GM12873 (cell line): ENCODE measurements at regions not wholly inside any gene's neighbourhood (a gene's known extent, or its start where the extent isn't known, plus 50 kb on each side); places are given as distances from the start of the nearest gene placed in this dataset.

ENCODE experiments used
- TF ChIP-seq, protein P1 (sequence below): IDR thresholded peaks from 2 replicates; pipeline ENCODE4 v1.5.1; 2012; ENCODE audit warnings: low read depth, mild to moderate bottlenecking, moderate library complexity, low read length, control low read depth; ENCODE audit not compliant: insufficient read depth; ENCODE audit errors: missing control alignments

DNA sequence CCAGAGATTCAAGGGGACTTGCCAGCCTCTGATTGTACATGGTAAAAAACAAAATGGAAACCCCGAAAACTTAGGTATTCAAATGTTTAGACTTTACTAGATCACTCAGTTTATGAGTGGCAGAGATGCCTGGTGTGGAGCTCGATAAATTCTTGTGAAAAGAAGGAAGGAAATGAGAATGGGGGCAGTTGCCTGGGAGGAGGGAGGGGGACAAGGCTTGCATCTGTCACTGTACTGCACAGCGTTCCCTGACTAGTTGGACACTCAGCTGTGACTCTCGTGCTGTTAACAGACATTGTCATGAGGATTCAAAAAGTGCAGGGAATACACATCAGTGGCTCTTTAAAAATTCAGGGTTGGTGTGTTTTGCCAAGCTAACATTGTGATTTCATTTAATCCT, 232.9 kb downstream of the ZIC5 start:
- TF ChIP-seq, protein P1, sequence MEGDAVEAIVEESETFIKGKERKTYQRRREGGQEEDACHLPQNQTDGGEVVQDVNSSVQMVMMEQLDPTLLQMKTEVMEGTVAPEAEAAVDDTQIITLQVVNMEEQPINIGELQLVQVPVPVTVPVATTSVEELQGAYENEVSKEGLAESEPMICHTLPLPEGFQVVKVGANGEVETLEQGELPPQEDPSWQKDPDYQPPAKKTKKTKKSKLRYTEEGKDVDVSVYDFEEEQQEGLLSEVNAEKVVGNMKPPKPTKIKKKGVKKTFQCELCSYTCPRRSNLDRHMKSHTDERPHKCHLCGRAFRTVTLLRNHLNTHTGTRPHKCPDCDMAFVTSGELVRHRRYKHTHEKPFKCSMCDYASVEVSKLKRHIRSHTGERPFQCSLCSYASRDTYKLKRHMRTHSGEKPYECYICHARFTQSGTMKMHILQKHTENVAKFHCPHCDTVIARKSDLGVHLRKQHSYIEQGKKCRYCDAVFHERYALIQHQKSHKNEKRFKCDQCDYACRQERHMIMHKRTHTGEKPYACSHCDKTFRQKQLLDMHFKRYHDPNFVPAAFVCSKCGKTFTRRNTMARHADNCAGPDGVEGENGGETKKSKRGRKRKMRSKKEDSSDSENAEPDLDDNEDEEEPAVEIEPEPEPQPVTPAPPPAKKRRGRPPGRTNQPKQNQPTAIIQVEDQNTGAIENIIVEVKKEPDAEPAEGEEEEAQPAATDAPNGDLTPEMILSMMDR = no peak

DNA sequence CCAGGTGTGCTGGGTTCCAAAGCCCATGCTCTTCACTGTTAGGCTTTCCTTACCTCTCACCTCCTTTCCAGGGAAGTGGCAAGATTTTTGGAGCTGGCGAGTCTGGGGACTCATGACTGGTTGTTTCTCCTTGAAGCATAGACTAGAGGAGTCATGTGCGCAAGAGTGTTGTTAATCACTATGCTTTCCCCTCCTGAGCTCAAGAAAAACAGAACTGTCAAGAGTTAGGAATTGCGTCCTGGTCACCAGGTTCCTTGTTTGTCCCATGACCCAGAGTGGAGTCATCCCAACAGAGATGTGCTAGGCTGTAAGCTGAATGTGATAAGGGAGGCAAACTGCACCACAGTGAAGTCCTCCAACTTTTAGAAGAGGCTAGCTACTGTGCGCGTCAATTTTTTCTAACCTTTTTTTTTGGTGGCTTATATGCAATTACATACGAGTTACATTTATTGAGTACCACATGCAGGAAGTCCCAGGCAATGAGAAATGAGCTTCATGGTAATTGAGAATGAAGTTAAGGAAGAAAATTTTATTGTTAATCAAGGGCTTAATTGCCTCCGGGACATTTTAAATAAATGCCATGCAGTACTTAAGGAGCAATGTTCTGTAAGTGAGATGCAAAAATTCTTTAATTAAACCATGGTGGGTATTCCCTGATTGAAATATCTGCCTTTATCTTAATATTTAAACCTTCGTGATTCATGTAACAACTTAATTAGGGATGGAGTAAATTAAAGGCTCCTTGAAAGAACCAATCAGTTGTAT, 233.9 kb downstream of the ZIC5 start:
- TF ChIP-seq, protein P1 = no peak

DNA sequence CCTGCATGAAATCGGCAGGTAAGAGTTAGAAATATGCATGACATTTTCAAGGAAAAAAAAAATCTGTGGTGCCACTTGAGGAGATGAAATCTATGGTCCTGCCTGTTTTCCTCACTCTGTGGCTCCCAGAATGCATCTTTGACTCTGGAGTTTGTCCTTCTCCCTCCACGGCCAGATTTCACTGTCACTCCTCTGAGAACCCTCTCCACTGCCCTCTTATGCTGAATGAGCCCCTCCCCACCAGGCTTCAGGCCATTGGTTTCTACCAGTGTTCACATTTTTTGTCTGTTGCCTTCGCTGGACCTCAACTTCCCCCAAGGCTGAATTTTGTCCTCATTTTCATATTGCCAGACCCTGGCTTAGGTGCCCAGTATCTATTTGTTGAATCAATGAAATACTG, 235.0 kb downstream of the ZIC5 start:
- TF ChIP-seq, protein P1 = no peak

DNA sequence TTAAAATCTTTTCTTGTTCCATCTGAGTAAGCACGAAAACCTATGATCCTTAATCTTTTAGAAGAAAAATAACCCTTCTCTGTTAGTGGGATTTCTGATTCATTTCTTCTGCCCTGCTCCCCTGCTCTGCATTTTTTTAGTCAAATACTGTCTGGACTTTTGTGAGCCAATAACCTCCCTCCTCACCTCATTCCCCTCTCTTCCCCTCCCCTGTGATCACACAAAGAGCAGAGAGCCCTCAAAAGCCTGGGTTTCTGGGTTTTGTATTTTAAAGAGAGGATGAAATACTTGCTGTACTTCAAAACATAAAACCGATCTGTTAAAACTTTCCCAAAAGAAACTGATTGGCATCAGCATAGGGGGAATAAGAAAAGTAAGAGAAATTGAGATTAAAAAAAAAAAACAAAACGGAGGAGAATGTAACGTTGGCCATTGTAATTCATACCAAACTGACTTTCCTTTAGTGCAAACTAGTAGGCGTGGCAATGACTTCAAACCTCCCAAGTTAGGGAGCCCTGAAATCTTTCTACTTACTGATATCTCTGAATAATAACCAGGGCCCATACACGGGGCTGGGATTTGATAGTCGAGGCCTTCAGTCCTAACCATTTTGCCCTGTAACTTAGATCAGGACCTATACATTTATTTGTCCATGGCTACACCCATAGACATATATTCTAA, 232.9 kb downstream of the TM9SF2 start:
- TF ChIP-seq, protein P1 = no peak

DNA sequence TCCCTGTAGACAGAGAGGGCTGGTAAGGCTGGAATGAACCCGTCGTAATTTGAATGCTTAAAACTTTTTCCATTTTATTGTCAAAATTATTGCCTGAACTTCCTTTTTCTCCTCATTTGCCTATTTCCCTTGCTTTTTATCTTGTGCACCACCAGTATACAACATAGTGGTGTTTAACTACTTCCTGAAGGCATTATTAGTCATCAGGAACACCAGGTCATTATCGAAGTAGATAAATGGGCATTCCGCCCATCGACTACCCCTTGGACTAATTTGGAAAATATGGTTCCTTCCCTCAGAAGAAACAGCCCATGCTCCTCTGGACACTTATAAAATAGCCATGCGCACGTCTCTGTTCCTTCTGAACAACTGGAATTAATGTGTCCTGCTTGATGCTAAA, 232.1 kb downstream of the TM9SF2 start:
- TF ChIP-seq, protein P1 = no peak

DNA sequence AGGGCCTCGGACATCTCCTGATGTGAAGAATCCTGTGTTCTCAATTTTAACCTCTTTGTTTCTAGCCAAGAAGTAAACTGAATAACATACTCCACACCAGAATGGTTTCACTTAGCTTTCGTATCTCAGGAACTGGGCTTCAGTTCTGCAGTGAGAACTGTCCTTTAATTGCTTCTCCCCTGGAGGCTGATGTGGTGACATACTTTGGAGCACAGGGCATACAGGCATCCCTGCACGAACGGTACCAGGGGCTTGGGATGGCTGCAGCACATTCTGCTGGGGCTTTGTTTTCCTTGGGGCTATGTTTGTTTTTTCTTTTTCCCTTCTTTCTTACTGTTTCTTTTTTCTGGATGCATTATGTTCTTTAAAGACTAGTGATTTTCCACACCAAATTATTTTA, 230.5 kb downstream of the TM9SF2 start:
- TF ChIP-seq, protein P1 = no peak

DNA sequence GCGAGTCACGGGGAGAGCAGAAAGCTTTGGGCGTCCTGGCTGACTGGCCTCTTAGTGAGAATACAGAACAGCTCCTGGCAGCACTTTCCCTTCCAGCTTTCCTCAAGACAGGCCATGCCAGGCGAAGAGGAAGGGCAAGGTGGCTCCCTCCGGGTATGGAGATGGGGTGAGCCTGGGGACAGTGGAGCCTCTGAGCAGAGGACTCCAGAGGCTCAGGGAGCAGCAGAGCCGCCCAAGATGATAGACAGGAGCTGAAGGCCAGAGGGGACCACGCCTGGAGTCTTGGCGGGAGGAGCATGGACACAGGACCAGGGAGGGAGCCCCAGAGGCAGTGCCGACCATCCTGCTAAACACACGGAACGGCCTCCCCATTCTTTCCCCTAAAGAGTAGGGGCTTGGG, 229.1 kb downstream of the TM9SF2 start:
- TF ChIP-seq, protein P1 = no peak
